ENCODE measurements at regions not wholly inside any gene's neighbourhood (a gene's known extent, or its start where the extent isn't known, plus 50 kb on each side); places are given as distances from the start of the nearest gene placed in this dataset.
"Not testable (repeated sequence)": the region's sequence is repeated elsewhere in the genome, so short reads cannot be mapped to it uniquely, and the experiment has no call there.

DNA sequence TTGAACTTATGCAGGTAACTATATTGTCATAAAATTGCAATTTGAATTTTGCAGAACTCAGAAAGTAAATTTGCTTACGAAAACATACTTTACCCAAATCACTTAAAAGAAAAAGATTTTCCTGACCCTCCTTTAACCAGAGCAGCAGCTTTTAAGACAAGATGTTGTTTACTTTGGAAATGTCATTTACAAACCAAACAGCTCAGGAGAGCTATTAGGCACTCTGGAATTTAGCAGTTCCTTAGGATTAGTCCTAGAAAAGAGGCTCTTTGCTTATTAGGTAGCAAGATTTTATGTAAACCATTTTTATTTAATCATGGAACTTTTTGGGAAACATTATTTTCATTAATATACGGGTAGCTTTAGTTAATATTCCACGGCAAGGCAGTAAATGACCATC lies 765.7 kb upstream of the POU3F4 start:
- no peaks in the 10 kb centered on the region for H3K9me3 ChIP-seq
- intact Hi-C loops (cut with DNase I), result no loop called here
- H3K4me3 ChIP-seq, result no peak overlapping the region
- no peaks in the 10 kb centered on the region for H3K27me3 ChIP-seq
- H3K27ac ChIP-seq, result no peak overlapping the region
- no peaks in the 10 kb centered on the region for H3K36me3 ChIP-seq
- TF ChIP-seq, protein P1, sequence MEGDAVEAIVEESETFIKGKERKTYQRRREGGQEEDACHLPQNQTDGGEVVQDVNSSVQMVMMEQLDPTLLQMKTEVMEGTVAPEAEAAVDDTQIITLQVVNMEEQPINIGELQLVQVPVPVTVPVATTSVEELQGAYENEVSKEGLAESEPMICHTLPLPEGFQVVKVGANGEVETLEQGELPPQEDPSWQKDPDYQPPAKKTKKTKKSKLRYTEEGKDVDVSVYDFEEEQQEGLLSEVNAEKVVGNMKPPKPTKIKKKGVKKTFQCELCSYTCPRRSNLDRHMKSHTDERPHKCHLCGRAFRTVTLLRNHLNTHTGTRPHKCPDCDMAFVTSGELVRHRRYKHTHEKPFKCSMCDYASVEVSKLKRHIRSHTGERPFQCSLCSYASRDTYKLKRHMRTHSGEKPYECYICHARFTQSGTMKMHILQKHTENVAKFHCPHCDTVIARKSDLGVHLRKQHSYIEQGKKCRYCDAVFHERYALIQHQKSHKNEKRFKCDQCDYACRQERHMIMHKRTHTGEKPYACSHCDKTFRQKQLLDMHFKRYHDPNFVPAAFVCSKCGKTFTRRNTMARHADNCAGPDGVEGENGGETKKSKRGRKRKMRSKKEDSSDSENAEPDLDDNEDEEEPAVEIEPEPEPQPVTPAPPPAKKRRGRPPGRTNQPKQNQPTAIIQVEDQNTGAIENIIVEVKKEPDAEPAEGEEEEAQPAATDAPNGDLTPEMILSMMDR (IDR thresholded peaks at IDR 0.05), result no peak
- TF ChIP-seq POLR2A (IDR thresholded peaks at IDR 0.05), result no peak
- DNase-seq, result no peak
- no peaks in the 10 kb centered on the region for H3K4me1 ChIP-seq
- WGBS, 2 donors, result 70 to 78% methylated on average over 3 of the region's 3 CpGs

DNA sequence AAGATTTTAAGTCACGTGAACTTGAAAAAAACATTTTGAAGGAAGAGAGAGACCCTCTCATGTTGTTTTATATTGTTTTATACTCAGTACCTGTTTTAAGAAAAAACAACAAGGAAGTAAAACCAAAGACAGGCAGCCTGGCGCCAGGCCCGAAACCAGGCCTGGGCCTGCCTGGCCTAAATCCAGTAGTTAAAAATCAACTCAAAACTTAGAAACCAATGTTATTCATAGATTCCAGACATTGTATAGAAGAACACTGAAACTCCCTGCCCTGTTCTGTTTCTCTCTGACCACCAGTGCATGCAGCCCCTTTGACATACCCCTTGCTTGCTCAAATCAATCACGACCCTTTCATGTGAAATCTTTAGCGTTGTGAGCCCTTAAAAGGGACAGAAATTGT lies 762.4 kb upstream of the POU3F4 start:
- H3K27me3 ChIP-seq; H3K4me3 ChIP-seq; H3K4me1 ChIP-seq; DNase-seq; H3K36me3 ChIP-seq; H3K9me3 ChIP-seq; intact Hi-C loops (cut with DNase I); H3K27ac ChIP-seq: not testable (repeated sequence)
- WGBS, 2 donors, result 45 to 67% methylated on average over 4 to 5 of the region's 5 CpGs

DNA sequence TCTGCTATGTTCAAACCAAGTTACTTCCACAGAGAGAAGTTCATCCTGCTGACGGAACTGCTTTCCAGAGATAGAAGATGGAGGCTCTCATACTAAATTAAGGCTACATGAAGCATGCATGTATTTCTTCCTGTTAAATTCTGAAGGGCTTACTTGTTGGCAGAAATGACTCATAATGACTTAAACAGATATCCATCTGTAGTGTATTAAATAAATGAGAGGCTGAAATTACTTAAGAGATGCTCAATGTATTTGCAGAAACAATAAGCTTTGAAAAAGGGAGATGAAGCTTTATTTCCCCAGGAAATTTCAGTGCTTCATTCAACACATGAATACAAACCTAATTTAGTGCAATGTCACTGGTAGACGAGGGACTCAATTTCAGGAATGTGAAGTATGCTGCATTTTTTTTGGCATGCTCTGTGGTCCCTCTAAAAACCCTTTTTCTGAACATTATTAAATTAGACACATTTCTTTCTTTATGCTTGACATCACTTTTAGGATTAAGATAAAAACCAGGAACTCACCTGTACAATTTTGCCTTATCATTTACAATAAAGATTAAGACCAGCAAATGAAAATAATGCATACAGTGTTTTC lies 759.1 kb upstream of the POU3F4 start:
- Histone ChIP-seq H3K27me3 (no peaks in the 10 kb centered on the region), H3K36me3 (no peaks in the 10 kb centered on the region), H3K27ac (no peak overlapping the region), H3K9me3 (no peaks in the 10 kb centered on the region), H3K4me3 (no peak overlapping the region), H3K4me1 (no peaks in the 10 kb centered on the region)
- DNase-seq, result no peak
- intact Hi-C loops (cut with DNase I), result no loop called here
- WGBS, 2 donors, result 39 to 47% methylated on average over 2 of the region's 2 CpGs
- TF ChIP-seq, protein P1 (IDR thresholded peaks at IDR 0.05), result no peak
- no peak for TF ChIP-seq POLR2A (IDR thresholded peaks at IDR 0.05)

DNA sequence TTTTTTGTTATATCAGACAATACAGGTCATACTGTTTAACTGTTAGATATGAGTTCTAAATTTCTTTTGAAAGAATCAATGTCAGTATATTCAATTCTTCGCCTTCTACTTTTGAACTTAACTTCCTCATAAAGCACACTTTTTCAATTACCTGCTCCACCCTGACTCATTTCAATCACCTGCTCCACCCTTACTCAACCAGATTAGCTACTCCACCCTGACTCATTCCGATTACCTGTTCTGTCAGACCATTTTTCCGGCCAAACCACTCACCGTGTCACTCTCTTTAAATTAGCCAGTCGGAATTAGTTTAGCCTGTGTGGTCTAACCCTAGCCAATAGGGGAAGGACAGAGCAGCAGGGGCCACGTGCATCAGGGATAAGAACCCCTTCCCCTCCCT lies 751.8 kb upstream of the POU3F4 start:
- no peak for TF ChIP-seq POLR2A (IDR thresholded peaks at IDR 0.05)
- TF ChIP-seq, protein P1 (IDR thresholded peaks at IDR 0.05), result no peak
- no peaks in the 10 kb centered on the region for H3K9me3 ChIP-seq
- H3K27me3 ChIP-seq, result no peaks in the 10 kb centered on the region
- no peak overlapping the region for H3K4me3 ChIP-seq
- intact Hi-C loops (cut with DNase I), result no loop called here
- no peaks in the 10 kb centered on the region for H3K36me3 ChIP-seq
- peak overlapping the region in 2 of 4 donors; percentile 34 to 72 for H3K27ac ChIP-seq
- H3K4me1 ChIP-seq, result peaks cover 0 to 27% (median 0%) of the 10 kb centered on the region in 3 donors
- DNase-seq, result no peak
- WGBS, 2 donors, result 27 to 48% methylated on average over 6 of the region's 6 CpGs

DNA sequence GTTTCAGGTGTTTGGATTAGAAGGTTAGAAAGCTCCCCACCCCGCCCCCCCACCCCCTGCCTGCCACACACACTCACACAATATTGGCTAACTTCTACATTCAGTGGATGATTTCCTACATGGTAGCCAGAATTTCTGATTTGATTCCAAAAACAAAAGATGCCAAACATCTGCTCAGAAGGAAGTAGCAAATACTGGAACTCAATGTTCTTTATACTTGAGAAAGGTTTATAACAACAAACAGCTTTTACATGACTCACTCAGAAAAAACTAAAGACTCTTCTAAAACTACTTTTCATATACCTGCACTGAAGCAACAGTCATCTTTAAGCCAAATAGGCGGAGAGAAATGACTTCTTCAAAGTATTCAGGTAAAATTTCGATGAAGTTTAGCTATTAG lies 750.5 kb upstream of the POU3F4 start:
- peak overlapping the region; percentile 16 to 72 (median 46) for H3K27ac ChIP-seq
- peak overlapping the region in 1 of 4 donors; percentile 24 for H3K4me3 ChIP-seq
- H3K4me1 ChIP-seq, result peaks cover 0 to 27% (median 0%) of the 10 kb centered on the region in 3 donors
- WGBS, 2 donors, result 18 to 22% methylated on average over 2 to 3 of the region's 3 CpGs
- no peak for TF ChIP-seq POLR2A (IDR thresholded peaks at IDR 0.05)
- TF ChIP-seq, protein P1 (IDR thresholded peaks at IDR 0.05), result no peak
- no peaks in the 10 kb centered on the region for H3K27me3 ChIP-seq
- H3K36me3 ChIP-seq, result no peaks in the 10 kb centered on the region
- H3K9me3 ChIP-seq, result no peaks in the 10 kb centered on the region
- intact Hi-C loops (cut with DNase I), result no loop called here
- no peak for DNase-seq

DNA sequence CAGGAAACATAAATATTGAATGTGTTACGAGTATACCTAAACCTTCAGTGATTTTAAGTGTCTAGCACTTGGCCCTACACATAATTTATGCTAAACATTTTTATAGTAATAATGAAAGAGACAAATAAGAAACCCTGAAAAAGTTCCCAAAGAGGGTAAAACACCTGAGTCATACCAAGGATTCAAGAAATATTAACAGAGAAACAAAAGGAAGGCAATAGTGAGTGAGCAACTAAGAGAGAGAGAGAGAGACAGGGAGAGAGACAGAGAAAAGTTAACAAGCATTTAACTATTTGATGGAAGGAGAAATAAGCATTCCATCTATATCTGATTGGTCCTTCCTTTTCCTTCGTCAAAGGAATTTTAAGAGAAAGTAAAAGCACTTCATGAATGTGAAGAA lies 743.6 kb upstream of the POU3F4 start:
- Histone ChIP-seq H3K4me1 (no peaks in the 10 kb centered on the region), H3K9me3 (no peaks in the 10 kb centered on the region), H3K27ac (no peak overlapping the region), H3K4me3 (no peak overlapping the region), H3K27me3 (no peaks in the 10 kb centered on the region), H3K36me3 (no peaks in the 10 kb centered on the region)
- TF ChIP-seq POLR2A (IDR thresholded peaks at IDR 0.05), result no peak
- TF ChIP-seq, protein P1 (IDR thresholded peaks at IDR 0.05), result no peak
- intact Hi-C loops (cut with DNase I), result no loop called here
- WGBS, 2 donors, result 51 to 87% methylated on average over 2 of the region's 2 CpGs
- DNase-seq, result no peak
